ENCODE measurements at regions not wholly inside any gene's neighbourhood (a gene's known extent, or its start where the extent isn't known, plus 50 kb on each side); places are given as distances from the start of the nearest gene placed in this dataset.

GRCh38 chr3:34449305-34449704, 650.9 kb downstream of the PDCD6IP start:
- Mint-ChIP-seq H3K4me1 (ENCODE audit: low read depth) (no peaks in the 10 kb centered on the region), H3K27me3 (no peaks in the 10 kb centered on the region), H3K9me3 (ENCODE audit: low read depth) (peaks cover 34% of the 10 kb centered on the region), H3K4me3 (ENCODE audit: low read depth) (no peak overlapping the region), H3K36me3 (ENCODE audit: insufficient read depth) (no peaks in the 10 kb centered on the region), H3K27ac (no peak overlapping the region)
- DNase-seq (ENCODE audit: low spot score, unreplicated experiment) = no peak
- TF ChIP-seq CTCF (IDR thresholded peaks at IDR 0.05; ENCODE audit: unreplicated experiment) = no peak

DNA sequence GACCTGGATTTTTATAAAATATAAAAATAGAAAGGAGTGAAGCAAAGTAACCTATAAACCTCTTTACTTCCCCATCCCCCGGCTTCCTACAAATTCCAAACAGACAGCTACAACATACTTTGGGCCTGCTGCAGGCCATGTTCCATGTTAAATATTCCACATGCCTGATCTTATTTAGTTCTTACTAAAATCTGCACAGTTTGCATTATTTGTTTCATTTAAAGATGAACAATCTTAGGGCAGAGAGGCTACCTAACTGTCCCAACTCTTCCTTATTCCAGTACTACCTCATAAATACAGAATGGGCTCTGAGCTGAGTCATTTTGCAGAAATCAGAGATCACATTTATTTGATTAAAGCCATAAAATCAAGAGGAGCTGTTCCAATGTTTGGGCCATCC, 665.0 kb downstream of the PDCD6IP start:
- H3K36me3 Mint-ChIP-seq (ENCODE audit: insufficient read depth) = peaks cover 4% of the 10 kb centered on the region
- H3K27me3 Mint-ChIP-seq = no peaks in the 10 kb centered on the region
- H3K27ac Mint-ChIP-seq = no peak overlapping the region
- H3K4me3 Mint-ChIP-seq (ENCODE audit: low read depth) = no peak overlapping the region
- no peak for TF ChIP-seq CTCF (IDR thresholded peaks at IDR 0.05; ENCODE audit: unreplicated experiment)
- DNase-seq (ENCODE audit: low spot score, unreplicated experiment) = no peak
- peaks cover 20% of the 10 kb centered on the region for H3K9me3 Mint-ChIP-seq (ENCODE audit: low read depth)
- no peaks in the 10 kb centered on the region for H3K4me1 Mint-ChIP-seq (ENCODE audit: low read depth)

DNA sequence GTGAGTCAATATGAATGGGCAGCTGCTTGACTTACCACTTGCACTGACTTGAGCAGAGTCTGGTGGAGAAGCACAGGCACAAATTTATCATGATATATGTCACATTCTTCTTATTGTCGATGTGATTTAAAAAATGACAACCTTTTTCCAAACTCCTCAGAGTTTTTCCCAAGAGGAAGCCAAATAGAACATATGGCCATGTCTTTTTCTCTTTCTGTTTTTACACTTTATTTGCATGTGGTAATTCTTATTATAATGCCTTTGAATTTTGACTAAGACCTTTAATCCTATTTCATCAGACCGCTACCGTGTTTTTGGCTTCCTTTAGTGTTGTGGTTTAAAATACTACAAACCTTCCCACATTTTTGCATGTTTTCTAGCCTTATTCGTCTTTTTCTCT, 666.2 kb downstream of the PDCD6IP start:
- H3K4me1 Mint-ChIP-seq (ENCODE audit: low read depth) = no peaks in the 10 kb centered on the region
- H3K4me3 Mint-ChIP-seq (ENCODE audit: low read depth) = no peak overlapping the region
- H3K27me3 Mint-ChIP-seq = no peaks in the 10 kb centered on the region
- H3K9me3 Mint-ChIP-seq (ENCODE audit: low read depth) = peaks cover 15% of the 10 kb centered on the region
- no peaks in the 10 kb centered on the region for H3K36me3 Mint-ChIP-seq (ENCODE audit: insufficient read depth)
- H3K27ac Mint-ChIP-seq = no peak overlapping the region
- DNase-seq (ENCODE audit: low spot score, unreplicated experiment) = no peak
- no peak for TF ChIP-seq CTCF (IDR thresholded peaks at IDR 0.05; ENCODE audit: unreplicated experiment)

DNA sequence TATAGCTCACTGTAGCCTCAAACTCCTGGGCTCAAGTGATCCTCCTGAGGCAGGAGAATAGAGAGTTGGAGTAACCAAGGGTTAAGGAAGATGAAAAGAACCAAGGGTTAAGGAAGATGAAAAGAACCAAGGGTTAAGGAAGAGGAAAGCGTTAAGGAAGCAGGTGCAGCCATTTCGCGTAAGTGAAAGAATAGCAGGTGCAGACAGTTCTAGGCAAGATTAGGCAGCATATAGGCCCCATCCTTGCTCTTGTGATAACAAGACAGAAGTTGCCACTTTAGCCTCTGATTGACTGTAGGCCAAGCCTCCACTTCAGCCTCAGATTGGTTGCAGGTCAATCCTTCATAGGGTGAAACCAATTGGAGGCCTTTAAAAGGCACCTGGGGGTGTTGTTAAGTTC, 677.4 kb downstream of the PDCD6IP start:
- DNase-seq (ENCODE audit: low spot score, unreplicated experiment) = no peak
- TF ChIP-seq CTCF (IDR thresholded peaks at IDR 0.05; ENCODE audit: unreplicated experiment) = no peak
- no peak overlapping the region for H3K27ac Mint-ChIP-seq
- peaks cover 20% of the 10 kb centered on the region for H3K9me3 Mint-ChIP-seq (ENCODE audit: low read depth)
- no peaks in the 10 kb centered on the region for H3K27me3 Mint-ChIP-seq
- no peak overlapping the region for H3K4me3 Mint-ChIP-seq (ENCODE audit: low read depth)
- H3K4me1 Mint-ChIP-seq (ENCODE audit: low read depth) = peaks cover 3% of the 10 kb centered on the region
- H3K36me3 Mint-ChIP-seq (ENCODE audit: insufficient read depth) = no peaks in the 10 kb centered on the region

DNA sequence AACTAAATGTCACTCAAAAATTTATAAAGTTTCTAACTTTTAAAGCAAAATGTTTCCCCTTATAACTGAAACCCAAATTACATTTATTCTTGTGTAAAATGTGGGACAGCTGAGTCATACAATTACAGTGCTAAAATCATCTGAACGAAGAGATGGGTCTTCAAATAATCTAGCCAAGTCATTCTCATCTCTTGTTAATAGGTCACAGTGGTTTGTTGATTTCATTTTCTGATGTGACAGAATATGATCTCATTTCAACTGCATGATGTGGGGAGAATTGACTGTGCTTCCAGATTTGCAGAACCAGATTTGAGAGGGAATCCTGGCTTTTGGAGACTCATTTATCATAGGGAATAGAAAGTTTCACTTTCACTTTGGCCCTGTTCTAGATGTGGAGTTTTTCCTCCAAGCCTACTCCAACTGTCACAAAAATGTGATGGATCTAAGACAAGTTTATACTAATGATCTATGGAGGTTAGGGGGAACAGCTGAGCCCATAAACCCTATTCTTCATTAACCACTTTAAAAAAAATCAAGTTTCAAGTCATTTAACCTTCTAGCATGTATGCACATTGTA, 685.0 kb downstream of the PDCD6IP start:
- peaks cover 4% of the 10 kb centered on the region for H3K36me3 Mint-ChIP-seq (ENCODE audit: insufficient read depth)
- no peak overlapping the region for H3K4me3 Mint-ChIP-seq (ENCODE audit: low read depth)
- H3K9me3 Mint-ChIP-seq (ENCODE audit: low read depth) = peaks cover 20% of the 10 kb centered on the region
- H3K4me1 Mint-ChIP-seq (ENCODE audit: low read depth) = peaks cover 20% of the 10 kb centered on the region
- no peak for TF ChIP-seq CTCF (IDR thresholded peaks at IDR 0.05; ENCODE audit: unreplicated experiment)
- DNase-seq (ENCODE audit: low spot score, unreplicated experiment) = no peak
- H3K27ac Mint-ChIP-seq = no peak overlapping the region
- no peaks in the 10 kb centered on the region for H3K27me3 Mint-ChIP-seq
